ENCODE measurements at regions not wholly inside any gene's neighbourhood (a gene's known extent, or its start where the extent isn't known, plus 50 kb on each side); places are given as distances from the start of the nearest gene placed in this dataset.

GRCh38 chr12:107485731-107486130 is 199.9 kb upstream of the PWP1 start:
- no peak overlapping the region for H3K27ac Mint-ChIP-seq (ENCODE audit: unreplicated experiment)
- H3K36me3 Mint-ChIP-seq (ENCODE audit: low read depth) = no peaks in the 10 kb centered on the region
- no peak overlapping the region for H3K4me3 Mint-ChIP-seq (ENCODE audit: unreplicated experiment)
- no peak for DNase-seq (ENCODE audit: low spot score)
- TF ChIP-seq CTCF (IDR thresholded peaks at IDR 0.05) = no peak
- H3K9me3 Mint-ChIP-seq (ENCODE audit: low read depth) = no peaks in the 10 kb centered on the region
- peaks cover 31% of the 10 kb centered on the region for H3K27me3 Mint-ChIP-seq (ENCODE audit: low read depth)
- H3K4me1 Mint-ChIP-seq (ENCODE audit: low read depth) = no peaks in the 10 kb centered on the region

DNA sequence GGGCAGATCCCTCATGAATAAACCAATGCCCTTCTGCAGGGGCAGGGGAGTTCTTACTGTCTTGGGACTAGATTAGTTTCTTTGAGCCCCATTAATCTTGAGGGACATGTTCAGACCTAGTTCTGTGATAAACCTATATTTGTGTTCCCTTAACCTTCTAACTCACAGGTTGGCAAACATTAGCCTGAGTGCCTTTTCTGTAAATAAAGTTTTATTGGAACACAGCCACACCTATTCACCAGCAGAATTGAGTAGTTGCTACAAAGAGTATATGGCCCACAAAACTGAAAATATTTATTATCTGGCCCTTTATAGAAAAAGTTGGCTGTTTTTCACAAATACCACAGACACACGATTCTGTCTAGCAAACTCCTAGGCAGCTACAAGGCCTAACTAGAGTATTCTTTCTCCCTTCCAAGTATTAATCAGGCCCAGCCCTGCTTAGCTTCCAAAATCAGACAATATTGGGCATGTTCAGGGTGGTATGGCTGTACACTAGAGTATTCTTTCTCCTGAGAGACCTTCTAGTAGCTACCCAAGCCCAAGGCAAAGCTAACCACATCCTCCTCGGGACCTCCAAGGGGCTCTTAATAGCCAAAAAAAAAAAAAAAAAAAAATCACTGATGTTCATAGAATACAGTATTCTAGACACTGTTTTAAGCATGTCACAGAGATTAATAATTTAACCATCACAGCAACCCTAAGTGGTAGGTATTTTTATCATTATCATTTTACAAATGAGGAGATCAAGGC is 199.3 kb upstream of the PWP1 start:
- Mint-ChIP-seq H3K27ac (ENCODE audit: unreplicated experiment) (no peak overlapping the region), H3K27me3 (ENCODE audit: low read depth) (peaks cover 31% of the 10 kb centered on the region), H3K9me3 (ENCODE audit: low read depth) (no peaks in the 10 kb centered on the region), H3K4me3 (ENCODE audit: unreplicated experiment) (no peak overlapping the region), H3K4me1 (ENCODE audit: low read depth) (no peaks in the 10 kb centered on the region), H3K36me3 (ENCODE audit: low read depth) (no peaks in the 10 kb centered on the region)
- no peak for DNase-seq (ENCODE audit: low spot score)
- TF ChIP-seq CTCF (IDR thresholded peaks at IDR 0.05) = no peak

- Mint-ChIP-seq H3K9me3 (ENCODE audit: low read depth) (no peaks in the 10 kb centered on the region), H3K27me3 (ENCODE audit: low read depth) (peaks cover 27% of the 10 kb centered on the region), H3K4me1 (ENCODE audit: low read depth) (no peaks in the 10 kb centered on the region), H3K4me3 (ENCODE audit: unreplicated experiment) (no peak overlapping the region), H3K27ac (ENCODE audit: unreplicated experiment) (no peak overlapping the region), H3K36me3 (ENCODE audit: low read depth) (no peaks in the 10 kb centered on the region)
- no peak for DNase-seq (ENCODE audit: low spot score)
- TF ChIP-seq CTCF (IDR thresholded peaks at IDR 0.05) = no peak
Measured at GRCh38 chr12:107487011-107487680, 198.5 kb upstream of the PWP1 start.

- Mint-ChIP-seq H3K27ac (ENCODE audit: unreplicated experiment) (no peak overlapping the region), H3K9me3 (ENCODE audit: low read depth) (no peaks in the 10 kb centered on the region), H3K4me1 (ENCODE audit: low read depth) (no peaks in the 10 kb centered on the region), H3K27me3 (ENCODE audit: low read depth) (peaks cover 24% of the 10 kb centered on the region), H3K36me3 (ENCODE audit: low read depth) (no peaks in the 10 kb centered on the region), H3K4me3 (ENCODE audit: unreplicated experiment) (no peak overlapping the region)
- no peak for TF ChIP-seq CTCF (IDR thresholded peaks at IDR 0.05)
- DNase-seq (ENCODE audit: low spot score) = no peak
Measured at GRCh38 chr12:107488666-107489065, 196.9 kb upstream of the PWP1 start.

DNA sequence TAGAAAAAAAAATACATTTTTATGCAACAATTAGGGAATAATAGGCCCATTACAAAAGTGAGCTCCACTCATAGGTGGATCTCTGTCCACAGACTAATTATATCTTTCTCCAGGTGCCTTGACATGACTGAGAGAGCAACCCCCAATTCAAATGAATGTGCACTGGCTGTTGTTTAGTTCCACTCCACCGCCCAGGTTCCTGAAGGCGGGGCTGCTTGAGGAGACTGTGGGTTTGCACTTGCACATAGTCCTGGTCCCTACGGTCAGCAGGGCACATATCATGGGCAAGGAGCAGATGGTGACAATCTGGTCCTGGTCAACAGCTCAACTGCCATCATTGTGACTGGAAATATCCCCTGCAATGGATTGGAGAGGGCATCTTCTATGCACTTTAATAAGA is 195.6 kb upstream of the PWP1 start:
- peaks cover 17% of the 10 kb centered on the region for H3K27me3 Mint-ChIP-seq (ENCODE audit: low read depth)
- H3K4me1 Mint-ChIP-seq (ENCODE audit: low read depth) = no peaks in the 10 kb centered on the region
- no peak overlapping the region for H3K4me3 Mint-ChIP-seq (ENCODE audit: unreplicated experiment)
- no peak overlapping the region for H3K27ac Mint-ChIP-seq (ENCODE audit: unreplicated experiment)
- no peaks in the 10 kb centered on the region for H3K36me3 Mint-ChIP-seq (ENCODE audit: low read depth)
- H3K9me3 Mint-ChIP-seq (ENCODE audit: low read depth) = no peaks in the 10 kb centered on the region
- DNase-seq (ENCODE audit: low spot score) = no peak
- no peak for TF ChIP-seq CTCF (IDR thresholded peaks at IDR 0.05)

All from chondrocyte (in vitro differentiated cells).